Right lobe of liver (tissue), 6 donors: ENCODE measurements at regions not wholly inside any gene's neighbourhood (a gene's known extent, or its start where the extent isn't known, plus 50 kb on each side); places are given as distances from the start of the nearest gene placed in this dataset.

Source experiments
- ATAC-seq, 4 donors: fragments of 200-7000 bp; cut with Tn5 transposase; one replicate each; pipeline ENCODE4 v1.9.1; 2020; ENCODE audit warnings: mild to moderate bottlenecking in 4 of 4, moderate library complexity in 4 of 4
- DNase-seq, 3 donors: peaks; one replicate each; pipeline ENCODE4 v3.0.0-alpha.2; 2020
- H3K27ac ChIP-seq, 3 donors: fragments of 200-600 bp; one replicate each; pipeline ENCODE4 v1.8.0; 2022
- H3K27me3 ChIP-seq, 2 donors: fragments of 200-600 bp; one replicate each; pipeline ENCODE4 v1.8.0; 2022
- H3K36me3 ChIP-seq, 4 donors: fragments of 200-600 bp; sonication (generic) in 1 of 4; one replicate each; pipeline versions ENCODE4 v1.5.1 to v1.8.0; 2017 to 2022; ENCODE audit warnings: control low read depth in 1 of 4
- H3K4me1 ChIP-seq, 4 donors: fragments of 200-600 bp; sonication (generic) in 1 of 4; one replicate each; pipeline versions ENCODE4 v1.5.1 to v1.8.0; 2017 to 2022; ENCODE audit warnings: control low read depth in 1 of 4
- H3K4me3 ChIP-seq, 3 donors: fragments of 200-600 bp; one replicate each; pipeline ENCODE4 v1.8.0; 2022
- H3K9me3 ChIP-seq, 4 donors: fragments of 200-600 bp; sonication (generic) in 1 of 4; one replicate each; pipeline versions ENCODE4 v1.5.1 to v1.8.0; 2017 to 2022; ENCODE audit warnings: control low read depth in 1 of 4
- POLR2A ChIP-seq: fragments of 450-650 bp; IDR thresholded peaks from one replicate; pipeline ENCODE4 v1.6.1; 2017; ENCODE audit warnings: antibody characterized with exemption, mild to moderate bottlenecking
- WGBS: methylation state at CpG from one replicate; pipeline ENCODE4 v1.1.6; 2018; ENCODE audit warnings: low coverage, low lambda C conversion rate; ENCODE audit not compliant: insufficient coverage; ENCODE audit errors: missing lambda C conversion rate; 5-methylcytosine and 5-hydroxymethylcytosine counted together
- intact Hi-C, 2 donors: fragments of 100-400 bp; cut with DNase I; formaldehyde crosslinking; loops; one replicate each; pipeline versions ENCODE4 v1.11.2 to v1.14.1; 2022
- TF ChIP-seq, protein P1 (sequence below), 4 donors: fragments of 200-600 bp in 3 of 4; fragments of 450-650 bp in 1 of 4; IDR thresholded peaks; one replicate each; pipeline versions ENCODE4 v1.5.1 to v1.8.0; 2016 to 2022; ENCODE audit warnings: antibody characterized with exemption in 4 of 4, mild to moderate bottlenecking in 2 of 4
- donor health status: DM: no; HTN: yes; CAD: no.
- donor health status: DM: no; HTN: no; CAD: no.
- donor health status: DM: no; HTN: no; CAD: no.
- donor health status: DM: no; HTN: yes; CAD: no.
- donor health status: DM: no; HTN: yes; CAD: no.

DNA sequence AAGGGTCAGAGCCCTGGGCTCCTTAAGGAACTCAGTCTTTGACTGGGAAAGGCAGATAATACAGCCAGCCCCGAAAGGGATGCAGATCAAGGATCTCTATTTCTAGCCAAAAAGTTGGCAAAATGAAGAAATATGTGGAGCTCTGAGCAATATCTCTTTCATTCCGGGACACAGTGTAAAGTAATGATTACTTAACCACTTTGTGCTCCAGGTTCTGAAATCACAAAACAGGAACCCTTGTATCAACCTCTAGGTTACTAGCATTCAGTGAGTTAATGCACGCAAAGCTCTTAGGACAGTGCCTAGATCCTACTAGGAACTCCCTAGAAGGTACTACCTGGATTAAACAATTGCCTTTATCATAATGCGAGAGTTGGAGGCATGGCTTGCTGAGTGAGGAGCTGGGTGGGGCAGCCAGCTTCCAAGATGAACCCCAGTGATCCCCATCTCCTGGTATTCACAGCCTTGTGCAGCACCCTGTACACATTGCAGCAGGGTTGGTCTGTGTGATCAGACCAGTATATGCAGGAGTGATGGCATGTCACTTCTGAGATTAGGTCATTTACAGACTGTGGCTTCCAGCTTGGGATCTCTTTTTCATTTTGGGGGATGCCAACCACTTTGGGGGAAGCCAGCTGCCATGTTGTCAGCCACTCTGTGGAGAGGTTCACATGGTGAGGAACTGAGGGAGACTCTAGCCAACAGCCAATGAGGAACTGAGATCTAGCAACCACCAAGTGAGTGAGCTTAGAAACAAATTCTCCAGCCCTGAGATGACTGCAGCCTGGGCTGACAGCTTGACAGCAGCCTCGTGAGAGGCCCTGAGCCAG is 103.1 kb upstream of the SLC44A1 start:
- TF ChIP-seq, protein P1, sequence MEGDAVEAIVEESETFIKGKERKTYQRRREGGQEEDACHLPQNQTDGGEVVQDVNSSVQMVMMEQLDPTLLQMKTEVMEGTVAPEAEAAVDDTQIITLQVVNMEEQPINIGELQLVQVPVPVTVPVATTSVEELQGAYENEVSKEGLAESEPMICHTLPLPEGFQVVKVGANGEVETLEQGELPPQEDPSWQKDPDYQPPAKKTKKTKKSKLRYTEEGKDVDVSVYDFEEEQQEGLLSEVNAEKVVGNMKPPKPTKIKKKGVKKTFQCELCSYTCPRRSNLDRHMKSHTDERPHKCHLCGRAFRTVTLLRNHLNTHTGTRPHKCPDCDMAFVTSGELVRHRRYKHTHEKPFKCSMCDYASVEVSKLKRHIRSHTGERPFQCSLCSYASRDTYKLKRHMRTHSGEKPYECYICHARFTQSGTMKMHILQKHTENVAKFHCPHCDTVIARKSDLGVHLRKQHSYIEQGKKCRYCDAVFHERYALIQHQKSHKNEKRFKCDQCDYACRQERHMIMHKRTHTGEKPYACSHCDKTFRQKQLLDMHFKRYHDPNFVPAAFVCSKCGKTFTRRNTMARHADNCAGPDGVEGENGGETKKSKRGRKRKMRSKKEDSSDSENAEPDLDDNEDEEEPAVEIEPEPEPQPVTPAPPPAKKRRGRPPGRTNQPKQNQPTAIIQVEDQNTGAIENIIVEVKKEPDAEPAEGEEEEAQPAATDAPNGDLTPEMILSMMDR (IDR thresholded peaks at IDR 0.05), result no peak
- no peak for TF ChIP-seq POLR2A
- Histone ChIP-seq H3K27me3 (no peaks in the 10 kb centered on the region), H3K4me3 (no peak overlapping the region), H3K27ac (no peak overlapping the region), H3K36me3 (no peaks in the 10 kb centered on the region), H3K4me1 (no peaks in the 10 kb centered on the region), H3K9me3 (no peaks in the 10 kb centered on the region)
- intact Hi-C loops, result loop anchor here in 1 of 2 donors (10.0 kb wide), 1 partner anchor 147 kb away; no protein-coding TSS in a partner anchor
- WGBS, result 62% methylated on average over 3 of the region's 5 CpGs
- ATAC-seq (peak; percentile 48 to 76 (median 56)), DNase-seq (no peak)

DNA sequence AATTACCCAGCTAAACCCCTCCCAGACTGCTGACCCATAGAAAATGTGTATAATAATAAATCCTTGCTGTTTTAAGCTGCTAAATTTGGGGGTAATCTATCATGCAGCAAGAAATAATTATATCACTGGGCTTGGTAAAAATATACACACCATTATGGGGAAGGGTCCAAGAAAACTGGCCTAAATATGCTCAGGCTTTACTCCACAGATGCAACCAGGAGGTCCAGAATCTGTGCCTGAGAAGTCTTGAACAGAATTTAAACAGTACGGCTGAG is 102.5 kb upstream of the SLC44A1 start:
- no CpG with 5 or more reads among the region's 1 CpG for WGBS
- ATAC-seq (no peak), DNase-seq (no peak)
- intact Hi-C loops, result loop anchor here in 1 of 2 donors (10.0 kb wide), 1 partner anchor 147 kb away; no protein-coding TSS in a partner anchor
- no peaks in the 10 kb centered on the region for H3K36me3 ChIP-seq
- TF ChIP-seq, protein P1 (IDR thresholded peaks at IDR 0.05), result no peak
- TF ChIP-seq POLR2A, result no peak
- H3K4me1 ChIP-seq, result no peaks in the 10 kb centered on the region
- H3K27ac ChIP-seq, result no peak overlapping the region
- no peaks in the 10 kb centered on the region for H3K9me3 ChIP-seq
- no peak overlapping the region for H3K4me3 ChIP-seq
- H3K27me3 ChIP-seq, result no peaks in the 10 kb centered on the region

DNA sequence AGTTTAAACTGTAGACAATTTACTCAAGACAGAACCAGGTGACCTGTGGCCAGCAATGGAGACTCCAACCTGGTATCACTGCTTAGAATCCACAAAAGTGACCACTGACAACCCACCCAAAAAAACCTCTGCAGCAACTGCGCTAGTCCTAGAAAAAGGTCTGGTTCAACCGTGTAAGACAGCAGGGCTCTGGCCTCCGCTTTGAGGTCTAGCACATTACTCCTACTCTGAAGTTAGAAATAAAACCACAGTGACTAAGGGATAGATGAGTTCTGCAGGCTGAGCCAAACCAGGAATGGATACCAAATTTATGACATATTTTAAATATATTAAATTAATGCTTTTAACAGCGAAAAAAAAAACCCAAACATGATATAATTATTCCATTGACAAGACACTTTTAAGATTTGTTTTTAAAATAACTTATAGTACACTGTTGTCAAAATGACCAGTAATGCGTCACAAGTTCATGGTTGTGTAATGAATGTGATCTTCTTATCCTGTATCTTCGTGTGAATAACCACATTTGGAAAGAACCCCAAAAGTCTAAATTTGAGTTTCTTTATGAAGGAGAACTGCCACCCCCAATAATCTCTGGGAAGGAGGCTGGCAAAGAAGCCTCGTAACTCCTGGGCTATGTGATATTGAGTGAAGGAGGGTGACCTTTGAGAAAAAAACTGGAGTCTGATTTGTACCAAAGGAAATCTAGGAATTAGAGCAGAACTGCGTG is 101.9 kb upstream of the SLC44A1 start:
- no peak for ATAC-seq
- 73% methylated on average over 7 of the region's 8 CpGs for WGBS
- intact Hi-C loops, result loop anchor here in 1 of 2 donors (10.0 kb wide), 1 partner anchor 148 kb away; no protein-coding TSS in a partner anchor

DNA sequence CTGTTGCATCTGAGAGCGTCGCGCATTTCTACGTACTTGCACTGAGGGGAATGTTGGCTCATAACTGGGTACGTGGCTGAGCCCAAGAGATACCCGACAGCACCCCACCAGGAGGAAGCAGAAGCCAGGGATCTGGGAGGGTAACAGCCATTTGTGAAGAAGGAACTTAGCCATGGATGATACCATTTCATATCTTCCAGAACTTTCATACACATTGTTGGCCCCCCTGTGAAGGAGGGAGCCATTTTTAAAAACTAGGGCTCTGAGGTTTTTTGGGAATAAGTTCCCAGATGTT is 101.4 kb upstream of the SLC44A1 start:
- Histone ChIP-seq H3K27me3 (no peaks in the 10 kb centered on the region), H3K9me3 (no peaks in the 10 kb centered on the region), H3K4me1 (no peaks in the 10 kb centered on the region), H3K4me3 (no peak overlapping the region), H3K36me3 (no peaks in the 10 kb centered on the region), H3K27ac (no peak overlapping the region)
- no CpG with 5 or more reads among the region's 6 CpGs for WGBS
- DNase-seq (no peak), ATAC-seq (no peak)
- intact Hi-C loops, result loop anchor here in 1 of 2 donors (10.0 kb wide), 1 partner anchor 148 kb away; no protein-coding TSS in a partner anchor
- TF ChIP-seq, protein P1 (IDR thresholded peaks at IDR 0.05), result no peak
- no peak for TF ChIP-seq POLR2A

More for the DNA sequence above, 101.9 kb upstream of the SLC44A1 start:
- no peak overlapping the region for H3K4me3 ChIP-seq
- H3K27ac ChIP-seq, result no peak overlapping the region
- no peaks in the 10 kb centered on the region for H3K36me3 ChIP-seq
- TF ChIP-seq, protein P1 (IDR thresholded peaks at IDR 0.05), result no peak
- no peak for TF ChIP-seq POLR2A
- H3K27me3 ChIP-seq, result no peaks in the 10 kb centered on the region
- no peaks in the 10 kb centered on the region for H3K9me3 ChIP-seq
- H3K4me1 ChIP-seq, result no peaks in the 10 kb centered on the region
- no peak for DNase-seq
